Neural crest cell (in vitro differentiated cells): ENCODE measurements at regions not wholly inside any gene's neighbourhood (a gene's known extent, or its start where the extent isn't known, plus 50 kb on each side); places are given as distances from the start of the nearest gene placed in this dataset.

ENCODE experiments used
- DNase-seq: peaks from one replicate; pipeline ENCODE4 v3.0.0; 2021; ENCODE audit warnings: low read depth, mixed read lengths, low spot score
- H3K27ac Mint-ChIP-seq: one replicate; pipeline ENCODE4 v1.8.0; 2021; ENCODE audit warnings: mild to moderate bottlenecking, mixed read lengths; ENCODE audit not compliant: unreplicated experiment
- H3K27me3 Mint-ChIP-seq: 2 replicates; pipeline ENCODE4 v1.8.0; 2021; ENCODE audit warnings: low read depth, mild to moderate bottlenecking, mixed read lengths
- H3K36me3 Mint-ChIP-seq: 2 replicates; pipeline ENCODE4 v1.8.0; 2021; ENCODE audit warnings: low read depth, mild to moderate bottlenecking, mixed read lengths
- H3K4me1 Mint-ChIP-seq: 2 replicates; pipeline ENCODE4 v1.8.0; 2021; ENCODE audit warnings: mixed read lengths
- H3K4me3 Mint-ChIP-seq: one replicate; pipeline ENCODE4 v1.8.0; 2021; ENCODE audit warnings: mild to moderate bottlenecking, mixed read lengths
- H3K9me3 Mint-ChIP-seq: 2 replicates; pipeline ENCODE4 v1.8.0; 2021; ENCODE audit warnings: mixed read lengths
- CTCF ChIP-seq: fragments of 200-600 bp; sonication (generic); conservative IDR thresholded peaks from 2 replicates; pipeline ENCODE4 v1.5.0; 2021; ENCODE audit warnings: antibody characterized with exemption, mild to moderate bottlenecking

- H3K4me3 Mint-ChIP-seq: no peak overlapping the region
Measured at GRCh38 chr18:42348722-42349121, 393.7 kb downstream of the PIK3C3 start.

GRCh38 chr18:42351455-42351854 is 396.4 kb downstream of the PIK3C3 start:
- no peaks in the 10 kb centered on the region for H3K27me3 Mint-ChIP-seq
- no peak for TF ChIP-seq CTCF
- H3K27ac Mint-ChIP-seq: no peak overlapping the region
- no peaks in the 10 kb centered on the region for H3K9me3 Mint-ChIP-seq
- H3K36me3 Mint-ChIP-seq: no peaks in the 10 kb centered on the region
- no peaks in the 10 kb centered on the region for H3K4me1 Mint-ChIP-seq
- DNase-seq: no peak
- H3K4me3 Mint-ChIP-seq: no peak overlapping the region

More at GRCh38 chr18:42348722-42349121, 393.7 kb downstream of the PIK3C3 start:
- no peaks in the 10 kb centered on the region for H3K27me3 Mint-ChIP-seq
- no peaks in the 10 kb centered on the region for H3K4me1 Mint-ChIP-seq
- no peaks in the 10 kb centered on the region for H3K36me3 Mint-ChIP-seq
- no peak for DNase-seq
- no peak for TF ChIP-seq CTCF
- H3K27ac Mint-ChIP-seq: no peak overlapping the region
- no peaks in the 10 kb centered on the region for H3K9me3 Mint-ChIP-seq

- H3K27me3 Mint-ChIP-seq: no peaks in the 10 kb centered on the region
- no peaks in the 10 kb centered on the region for H3K9me3 Mint-ChIP-seq
- H3K4me1 Mint-ChIP-seq: peaks cover 7% of the 10 kb centered on the region
- no peak for TF ChIP-seq CTCF
- H3K36me3 Mint-ChIP-seq: no peaks in the 10 kb centered on the region
- H3K4me3 Mint-ChIP-seq: no peak overlapping the region
- no peak overlapping the region for H3K27ac Mint-ChIP-seq
- no peak for DNase-seq
Measured at GRCh38 chr18:42360716-42361115, 405.7 kb downstream of the PIK3C3 start.

- DNase-seq: no peak
Measured at GRCh38 chr18:42363446-42364441, 408.7 kb downstream of the PIK3C3 start.

GRCh38 chr18:42364766-42365165 is 409.7 kb downstream of the PIK3C3 start:
- no peak for DNase-seq
- Mint-ChIP-seq H3K27me3 (no peaks in the 10 kb centered on the region), H3K4me1 (peaks cover 11% of the 10 kb centered on the region), H3K27ac (no peak overlapping the region), H3K36me3 (no peaks in the 10 kb centered on the region), H3K9me3 (no peaks in the 10 kb centered on the region), H3K4me3 (no peak overlapping the region)
- TF ChIP-seq CTCF: no peak

More at GRCh38 chr18:42363446-42364441, 408.7 kb downstream of the PIK3C3 start:
- Mint-ChIP-seq H3K27ac (no peak overlapping the region), H3K9me3 (no peaks in the 10 kb centered on the region), H3K4me3 (no peak overlapping the region), H3K27me3 (no peaks in the 10 kb centered on the region), H3K36me3 (no peaks in the 10 kb centered on the region), H3K4me1 (peaks cover 11% of the 10 kb centered on the region)
- no peak for TF ChIP-seq CTCF
